Lower lobe of right lung (tissue), 2 donors: ENCODE measurements at regions not wholly inside any gene's neighbourhood (a gene's known extent, or its start where the extent isn't known, plus 50 kb on each side); places are given as distances from the start of the nearest gene placed in this dataset.
"Not testable (repeated sequence)": the region's sequence is repeated elsewhere in the genome, so short reads cannot be mapped to it uniquely, and the experiment has no call there.

Experiments
- ATAC-seq, 2 donors: fragments of 200-7000 bp; cut with Tn5 transposase; one replicate each; pipeline ENCODE4 v1.9.1; 2020 to 2022; ENCODE audit warnings: mild to moderate bottlenecking in 2 of 2, moderate library complexity in 2 of 2
- DNase-seq: peaks from one replicate; pipeline ENCODE4 v3.0.0-alpha.2; 2020
- H3K27ac ChIP-seq: fragments of 200-600 bp; one replicate; pipeline ENCODE4 v1.8.0; 2022
- H3K27me3 ChIP-seq: fragments of 200-600 bp; one replicate; pipeline ENCODE4 v1.8.0; 2022; ENCODE audit warnings: low read depth
- H3K36me3 ChIP-seq: fragments of 200-600 bp; one replicate; pipeline ENCODE4 v1.8.0; 2022; ENCODE audit warnings: mild to moderate bottlenecking
- H3K4me1 ChIP-seq: fragments of 200-600 bp; one replicate; pipeline ENCODE4 v1.8.0; 2022
- H3K4me3 ChIP-seq: fragments of 200-600 bp; one replicate; pipeline ENCODE4 v1.8.0; 2022; ENCODE audit warnings: mild to moderate bottlenecking
- H3K9me3 ChIP-seq: fragments of 200-600 bp; one replicate; pipeline ENCODE4 v1.8.0; 2022
- CTCF ChIP-seq: fragments of 200-600 bp; IDR thresholded peaks from one replicate; pipeline ENCODE4 v1.8.0; 2022; ENCODE audit warnings: antibody characterized with exemption, mild to moderate bottlenecking
- intact Hi-C: fragments of 100-400 bp; cut with DNase I; formaldehyde crosslinking; loops from one replicate; pipeline ENCODE4 v1.11.0; 2022
- donor health status: DM: no; HTN: yes; CAD: no; lungs with severe emphysema.

DNA sequence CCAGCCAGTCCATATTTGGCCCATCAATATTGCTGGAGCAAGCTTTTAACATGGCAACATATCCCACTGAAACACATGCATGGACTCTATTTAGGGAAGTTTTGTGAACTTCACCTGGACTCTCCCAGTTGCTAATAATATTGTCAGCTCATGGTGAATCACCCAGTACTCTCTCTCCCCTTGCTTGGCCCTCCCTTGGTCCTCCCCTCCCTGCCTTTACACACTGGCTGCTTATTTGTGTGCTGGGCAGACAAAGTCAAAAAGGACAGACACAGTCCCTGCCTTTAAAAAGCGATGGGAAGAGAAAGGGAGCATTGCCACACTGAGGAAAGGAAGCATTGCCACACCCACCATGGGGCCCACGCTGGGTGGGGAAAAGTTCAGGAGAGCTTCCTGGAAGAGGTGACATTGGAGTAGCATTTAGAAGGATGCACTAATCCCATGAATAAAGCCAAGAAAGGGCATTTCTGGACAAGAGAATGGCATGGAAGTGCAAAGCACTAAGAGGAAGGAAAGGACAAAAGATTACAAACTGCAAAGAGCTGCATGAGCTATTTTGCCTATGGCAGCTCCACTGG, 143.4 kb upstream of the EXOC2 start:
- no peak for TF ChIP-seq CTCF
- no peak overlapping the region for H3K4me3 ChIP-seq
- H3K9me3 ChIP-seq, result no peaks in the 10 kb centered on the region
- no peak for DNase-seq
- no peaks in the 10 kb centered on the region for H3K36me3 ChIP-seq
- intact Hi-C loops, result no loop called here
- no peak overlapping the region for H3K27ac ChIP-seq
- H3K27me3 ChIP-seq, result no peaks in the 10 kb centered on the region
- no peaks in the 10 kb centered on the region for H3K4me1 ChIP-seq
- ATAC-seq, result no peak

DNA sequence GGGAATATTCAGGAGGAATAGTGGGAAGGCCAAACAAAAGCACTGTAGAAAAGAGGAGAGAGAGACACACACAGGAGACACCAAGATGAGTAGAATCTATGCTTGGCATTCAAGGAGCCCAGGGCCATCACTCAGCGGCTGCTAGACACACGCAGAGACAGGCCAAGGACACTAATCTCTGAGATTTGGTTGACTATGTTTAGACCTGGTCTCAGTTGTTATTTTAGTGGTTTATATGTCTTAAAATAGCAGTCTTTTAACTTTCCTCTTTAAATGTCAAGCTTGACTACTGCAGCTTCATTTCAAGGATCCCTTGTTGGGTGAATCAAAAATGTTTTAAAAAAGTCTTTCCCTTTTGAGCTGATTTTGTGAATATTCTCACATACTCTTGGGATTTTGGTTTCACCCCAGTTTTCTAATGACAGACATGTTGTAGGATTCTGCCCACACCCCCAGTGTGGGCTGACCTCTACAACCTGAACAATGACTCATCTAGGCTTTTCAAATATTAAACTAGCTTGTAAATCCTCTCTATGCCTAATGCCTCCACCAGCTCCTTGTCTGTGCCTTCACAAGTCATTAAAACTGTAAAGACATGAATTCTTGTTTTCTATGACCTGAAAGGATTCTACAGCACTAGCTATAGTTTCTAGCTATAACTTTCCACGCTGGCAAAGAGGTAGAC, 142.7 kb upstream of the EXOC2 start:
- DNase-seq (no peak), ATAC-seq (no peak)
- no peaks in the 10 kb centered on the region for H3K27me3 ChIP-seq
- H3K4me1 ChIP-seq, result no peaks in the 10 kb centered on the region
- H3K9me3 ChIP-seq, result no peaks in the 10 kb centered on the region
- no peak for TF ChIP-seq CTCF
- H3K27ac ChIP-seq, result no peak overlapping the region
- no peaks in the 10 kb centered on the region for H3K36me3 ChIP-seq
- intact Hi-C loops, result no loop called here
- H3K4me3 ChIP-seq, result no peak overlapping the region

- H3K27me3 ChIP-seq, result no peaks in the 10 kb centered on the region
- no peak overlapping the region for H3K27ac ChIP-seq
- H3K9me3 ChIP-seq, result no peaks in the 10 kb centered on the region
- no peaks in the 10 kb centered on the region for H3K36me3 ChIP-seq
- DNase-seq (no peak), ATAC-seq (no peak)
- no peak for TF ChIP-seq CTCF
- no peak overlapping the region for H3K4me3 ChIP-seq
- no peaks in the 10 kb centered on the region for H3K4me1 ChIP-seq
- intact Hi-C loops, result no loop called here
These were observed 141.9 kb upstream of the EXOC2 start for GRCh38 chr6:834866-835265.

- H3K4me1 ChIP-seq, result no peaks in the 10 kb centered on the region
- TF ChIP-seq CTCF, result no peak
- H3K27me3 ChIP-seq, result no peaks in the 10 kb centered on the region
- H3K9me3 ChIP-seq, result no peaks in the 10 kb centered on the region
- ATAC-seq, result no peak
- no peaks in the 10 kb centered on the region for H3K36me3 ChIP-seq
- DNase-seq, result no peak
- no peak overlapping the region for H3K4me3 ChIP-seq
- no peak overlapping the region for H3K27ac ChIP-seq
- intact Hi-C loops, result no loop called here
These were observed 141.3 kb upstream of the EXOC2 start for GRCh38 chr6:834190-834589.

- H3K9me3 ChIP-seq, DNase-seq, intact Hi-C loops, H3K36me3 ChIP-seq, H3K4me3 ChIP-seq, ATAC-seq, H3K27me3 ChIP-seq, H3K4me1 ChIP-seq, H3K27ac ChIP-seq: not testable (repeated sequence)
These were observed 139.9 kb upstream of the EXOC2 start for GRCh38 chr6:832804-833203.

DNA sequence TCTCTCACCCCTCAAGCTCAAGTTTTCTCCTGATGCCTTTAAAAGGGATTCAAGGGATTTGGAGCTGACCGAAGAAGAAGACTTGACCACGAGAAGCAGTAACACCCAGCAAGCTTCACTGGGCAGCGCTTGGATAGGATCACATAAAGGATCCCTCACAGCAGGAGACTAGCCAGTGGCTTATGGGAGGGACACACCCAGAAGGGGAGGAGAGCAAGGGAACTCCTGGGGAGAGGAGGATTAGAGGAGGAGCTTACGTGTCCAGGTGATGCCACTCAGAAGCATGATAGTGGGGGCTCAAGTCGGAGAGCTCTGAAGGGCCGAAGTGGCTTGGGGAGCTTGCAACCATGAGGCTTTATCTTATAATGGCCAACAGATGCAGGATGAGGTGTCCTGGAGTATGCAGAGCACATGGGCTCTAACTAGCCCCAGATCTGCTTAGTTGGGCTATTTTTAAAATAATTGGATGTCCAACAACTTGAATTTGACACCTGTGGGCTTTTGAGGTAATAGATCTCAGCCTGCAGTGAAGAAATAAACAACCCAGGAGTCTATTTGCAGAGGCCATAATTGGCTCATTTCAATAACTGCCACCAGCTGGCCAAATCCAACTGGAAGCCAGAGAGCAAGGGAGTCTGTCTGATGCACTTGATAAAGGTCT, 137.9 kb upstream of the EXOC2 start:
- no peak for ATAC-seq
- H3K36me3 ChIP-seq, result no peaks in the 10 kb centered on the region

More for the DNA sequence above, 137.9 kb upstream of the EXOC2 start:
- no peak overlapping the region for H3K4me3 ChIP-seq
- no peaks in the 10 kb centered on the region for H3K4me1 ChIP-seq
- H3K27ac ChIP-seq, result no peak overlapping the region
- DNase-seq, result no peak
- no peaks in the 10 kb centered on the region for H3K27me3 ChIP-seq
- TF ChIP-seq CTCF, result no peak
- H3K9me3 ChIP-seq, result no peaks in the 10 kb centered on the region
- intact Hi-C loops, result no loop called here
